HL-60 (cell line): ENCODE measurements at regions not wholly inside any gene's neighbourhood (a gene's known extent, or its start where the extent isn't known, plus 50 kb on each side); places are given as distances from the start of the nearest gene placed in this dataset.
"Not testable (repeated sequence)": the region's sequence is repeated elsewhere in the genome, so short reads cannot be mapped to it uniquely, and the experiment has no call there.

Experiments
- DNase-seq, 2 experiments: peaks; one replicate each; pipeline ENCODE4 v3.0.0-alpha.2; 2010 to 2020; ENCODE audit warnings: low read depth in 1 of 2, low spot score in 1 of 2
- H3K27ac ChIP-seq: fragments of 250-450 bp; sonication (Bioruptor Pico); replicated peaks from 2 replicates; pipeline ENCODE4 v1.5.1; 2020; ENCODE audit warnings: mild to moderate bottlenecking, moderate library complexity
- H3K27me3 ChIP-seq: fragments of 250-450 bp; sonication (Bioruptor Pico); 2 replicates; pipeline ENCODE4 v1.5.1; 2021; ENCODE audit warnings: mild to moderate bottlenecking, moderate library complexity; ENCODE audit not compliant: insufficient read depth, poor library complexity, severe bottlenecking
- H3K4me3 ChIP-seq: replicated peaks from 2 replicates; pipeline ENCODE4 v1.5.1; 2011; ENCODE audit warnings: mild to moderate bottlenecking, control low read depth, low read length; ENCODE audit not compliant: insufficient read depth
- CTCF ChIP-seq: IDR thresholded peaks from one replicate; pipeline ENCODE4 v1.5.1; 2011; ENCODE audit warnings: low read length, control low read depth, inconsistent platforms; ENCODE audit not compliant: insufficient read depth
- GABPA ChIP-seq: IDR thresholded peaks from 2 replicates; pipeline ENCODE4 v1.6.1; 2012; ENCODE audit warnings: low read depth
- POLR2AphosphoS5 ChIP-seq: IDR thresholded peaks from 2 replicates; pipeline ENCODE4 v1.6.1; 2012; ENCODE audit warnings: low read depth
- REST ChIP-seq: IDR thresholded peaks from 2 replicates; pipeline ENCODE4 v1.6.1; 2012; ENCODE audit warnings: low read depth; ENCODE audit not compliant: insufficient replicate concordance
- SPI1 ChIP-seq: IDR thresholded peaks from 2 replicates; pipeline ENCODE4 v1.6.1; 2012; ENCODE audit warnings: low read depth, mild to moderate bottlenecking, borderline replicate concordance

GRCh38 chr2:234701421-234701820 is 204.5 kb upstream of the ARL4C start:
- no peak for DNase-seq
- no peaks in the 10 kb centered on the region for H3K27me3 ChIP-seq
- TF ChIP-seq REST (no peak), POLR2AphosphoS5 (no peak), GABPA (no peak)

GRCh38 chr2:234699456-234699855 is 202.6 kb upstream of the ARL4C start:
- no peaks in the 10 kb centered on the region for H3K27me3 ChIP-seq
- H3K4me3 ChIP-seq = no peak overlapping the region
- no peak for DNase-seq
- TF ChIP-seq CTCF (no peak), SPI1 (no peak), POLR2AphosphoS5 (no peak), GABPA (no peak), REST (no peak)
- H3K27ac ChIP-seq = no peak overlapping the region

More at GRCh38 chr2:234701421-234701820, 204.5 kb upstream of the ARL4C start:
- Histone ChIP-seq H3K4me3 (no peak overlapping the region), H3K27ac (no peak overlapping the region)

GRCh38 chr2:234697300-234697876 is 200.5 kb upstream of the ARL4C start:
- H3K27me3 ChIP-seq, DNase-seq, H3K4me3 ChIP-seq, H3K27ac ChIP-seq: not testable (repeated sequence)

GRCh38 chr2:234695981-234696380 is 199.1 kb upstream of the ARL4C start:
- H3K4me3 ChIP-seq = no peak overlapping the region
- DNase-seq = no peak
- no peaks in the 10 kb centered on the region for H3K27me3 ChIP-seq
- no peak overlapping the region for H3K27ac ChIP-seq
- TF ChIP-seq CTCF (no peak), REST (no peak), SPI1 (no peak), GABPA (no peak), POLR2AphosphoS5 (no peak)
